ENCODE measurements at regions not wholly inside any gene's neighbourhood (a gene's known extent, or its start where the extent isn't known, plus 50 kb on each side); places are given as distances from the start of the nearest gene placed in this dataset.

DNA sequence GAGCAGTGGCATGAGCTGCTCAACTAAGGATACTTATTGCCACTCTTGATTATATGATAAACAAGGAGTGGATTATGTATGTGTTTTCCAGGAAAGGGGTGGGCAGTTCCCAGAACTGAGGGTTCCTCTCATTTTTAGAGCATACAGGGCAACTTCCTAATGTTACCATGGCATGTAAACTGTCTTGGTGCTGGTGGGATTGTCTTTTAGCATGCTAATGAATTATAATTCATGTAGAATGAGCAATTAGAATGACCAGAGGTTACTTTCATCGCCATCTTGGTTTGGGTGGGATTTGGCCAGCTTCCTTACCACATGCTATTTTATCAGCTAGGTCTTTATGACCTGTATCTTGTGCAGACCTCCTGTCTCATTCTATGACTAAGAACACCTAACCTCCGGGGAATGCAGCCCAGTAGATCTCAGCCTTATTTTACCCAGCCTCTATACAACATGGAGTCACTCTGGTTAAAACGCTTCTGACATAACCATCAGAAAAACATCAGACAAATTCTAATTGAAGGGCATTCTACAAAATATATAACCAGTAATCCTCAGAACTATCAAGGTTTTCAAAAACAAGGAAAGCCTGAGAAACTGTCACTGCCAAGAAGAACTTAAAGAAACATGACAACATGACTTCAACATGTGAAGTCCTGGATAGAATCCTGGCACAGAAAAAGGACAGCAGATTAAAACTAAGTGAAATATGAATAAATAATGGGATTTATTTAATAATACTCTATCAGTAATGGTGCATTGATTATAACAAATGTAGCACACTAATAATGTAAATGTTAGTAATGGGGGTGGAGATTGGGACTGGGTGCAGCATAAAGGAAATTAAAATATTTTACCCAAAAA is 365.0 kb downstream of the SEMA3D start:
- DNase-seq (ENCODE audit: low read depth), result no peak

DNA sequence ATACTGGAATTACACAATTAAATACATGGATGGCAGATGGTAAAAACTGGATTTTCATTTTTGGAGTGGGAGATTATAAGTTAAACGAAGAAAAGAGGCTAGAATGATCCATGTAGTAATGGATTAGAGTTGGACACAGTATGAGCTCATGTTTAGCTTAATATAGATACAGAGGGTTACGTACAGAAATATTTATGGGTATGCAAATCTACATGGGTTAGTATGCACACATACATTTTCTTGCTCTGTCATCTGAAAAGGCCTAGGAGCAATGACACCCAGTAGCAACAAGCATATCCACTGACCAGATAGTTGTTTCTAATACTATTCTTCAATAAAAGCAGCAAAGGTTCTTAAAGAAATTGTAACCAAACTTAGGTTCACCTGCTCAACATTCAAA is 366.4 kb downstream of the SEMA3D start:
- DNase-seq (ENCODE audit: low read depth), result no peak

- no peak for DNase-seq (ENCODE audit: low read depth)
Observed at GRCh38 chr7:84817016-84817415, 369.8 kb downstream of the SEMA3D start.

DNA sequence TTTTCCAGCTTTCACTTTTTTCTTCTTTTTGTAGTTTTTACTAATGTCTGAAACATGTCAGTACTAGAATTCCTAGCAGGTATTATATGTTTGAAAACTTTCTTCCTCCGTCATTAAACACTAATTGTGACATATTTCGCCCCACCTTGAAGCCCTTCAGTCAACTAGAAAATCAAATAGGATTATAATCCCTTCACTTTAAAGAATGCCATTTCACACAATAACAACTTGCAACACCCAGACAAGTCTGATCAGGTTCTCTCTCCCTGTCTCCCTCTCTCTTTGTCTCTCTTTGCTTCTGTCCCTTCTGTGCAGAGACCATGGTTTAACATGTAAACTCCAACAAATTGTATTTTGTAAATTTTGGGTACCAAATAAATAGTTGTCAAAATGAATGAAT is 373.5 kb downstream of the SEMA3D start:
- DNase-seq (ENCODE audit: low read depth), result no peak

- DNase-seq (ENCODE audit: low read depth), result no peak
Observed at GRCh38 chr7:84812021-84812420, 374.8 kb downstream of the SEMA3D start.

- no peak for DNase-seq (ENCODE audit: low read depth)
Observed at GRCh38 chr7:84811362-84811761, 375.5 kb downstream of the SEMA3D start.

- DNase-seq (ENCODE audit: low read depth), result no peak
Observed at GRCh38 chr7:84809877-84810276, 377.0 kb downstream of the SEMA3D start.

DNA sequence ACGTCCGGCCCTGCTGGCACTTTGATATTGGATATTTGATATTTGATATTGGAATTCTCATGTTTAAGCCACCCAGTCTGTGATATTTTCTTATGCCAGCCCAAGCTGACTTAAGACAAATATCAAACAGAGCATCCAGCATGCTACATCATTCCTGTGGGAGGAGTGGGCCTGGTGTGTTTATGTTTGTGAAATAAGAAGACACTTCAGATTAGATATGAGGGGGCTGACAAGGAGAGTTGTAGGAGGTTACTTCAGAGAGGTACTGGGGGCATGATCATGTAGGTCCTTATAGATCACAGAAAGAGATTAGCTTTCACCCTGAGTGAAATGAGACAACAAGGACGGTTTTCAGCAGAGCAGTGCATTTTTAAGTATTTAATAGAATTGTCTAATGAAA is 382.9 kb downstream of the SEMA3D start:
- DNase-seq (ENCODE audit: low read depth), result no peak

DNA sequence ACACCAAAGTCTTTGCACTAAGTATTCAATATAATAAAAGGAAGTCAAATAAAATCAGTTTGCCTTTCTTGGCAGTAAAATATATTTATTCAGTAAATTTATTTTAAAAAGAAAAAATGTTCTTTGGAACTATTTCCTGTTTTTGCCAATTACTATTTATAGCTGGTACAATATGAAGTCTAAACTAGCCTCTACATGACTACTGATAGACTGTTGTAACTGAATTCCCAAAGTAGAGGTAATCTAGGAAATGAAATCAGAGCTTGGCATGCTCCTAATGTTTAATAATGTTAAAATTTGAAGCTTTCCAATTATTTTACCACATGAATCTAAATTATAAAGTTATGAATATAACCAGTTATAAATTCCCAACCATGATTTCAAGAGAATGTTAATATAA is 385.5 kb downstream of the SEMA3D start:
- no peak for DNase-seq (ENCODE audit: low read depth)

DNA sequence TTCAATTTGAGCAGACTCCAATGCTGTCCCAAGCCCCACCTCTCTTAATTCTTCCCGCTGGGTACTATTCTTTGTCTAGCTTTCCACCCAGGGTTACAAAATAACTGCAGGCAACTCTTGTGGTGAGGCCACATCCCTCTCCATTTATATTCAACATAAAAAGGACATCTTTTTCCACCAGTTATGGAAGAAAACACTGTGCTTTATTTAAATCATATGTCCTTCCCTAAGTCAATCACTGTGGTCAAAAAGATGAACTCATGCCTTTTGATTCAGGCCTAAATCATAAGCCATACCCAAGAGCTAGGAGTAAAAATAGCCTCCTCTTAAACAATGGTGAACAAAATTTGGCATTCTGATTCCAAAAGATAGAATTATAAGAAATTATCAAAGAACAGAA is 386.0 kb downstream of the SEMA3D start:
- DNase-seq (ENCODE audit: low read depth), result no peak

DNA sequence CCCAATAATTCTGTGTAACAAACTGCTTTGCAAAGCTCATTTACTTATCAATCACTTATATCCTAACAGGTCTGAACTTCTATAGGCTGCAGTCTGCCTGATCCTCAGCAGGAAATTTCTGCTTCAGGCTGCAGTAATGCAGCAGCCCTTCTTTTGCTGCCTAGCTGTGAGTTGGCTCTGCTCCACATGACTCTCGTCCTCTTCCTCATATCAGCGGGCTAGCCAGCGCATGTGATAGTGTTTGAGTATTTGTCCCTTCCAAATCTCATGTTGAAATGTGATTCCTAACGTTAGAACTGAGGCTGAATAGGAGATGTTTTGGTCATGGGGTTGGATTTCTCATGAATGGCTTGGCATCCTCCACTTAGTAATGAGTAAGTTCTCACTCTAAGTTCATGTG is 387.8 kb downstream of the SEMA3D start:
- no peak for DNase-seq (ENCODE audit: low read depth)

DNA sequence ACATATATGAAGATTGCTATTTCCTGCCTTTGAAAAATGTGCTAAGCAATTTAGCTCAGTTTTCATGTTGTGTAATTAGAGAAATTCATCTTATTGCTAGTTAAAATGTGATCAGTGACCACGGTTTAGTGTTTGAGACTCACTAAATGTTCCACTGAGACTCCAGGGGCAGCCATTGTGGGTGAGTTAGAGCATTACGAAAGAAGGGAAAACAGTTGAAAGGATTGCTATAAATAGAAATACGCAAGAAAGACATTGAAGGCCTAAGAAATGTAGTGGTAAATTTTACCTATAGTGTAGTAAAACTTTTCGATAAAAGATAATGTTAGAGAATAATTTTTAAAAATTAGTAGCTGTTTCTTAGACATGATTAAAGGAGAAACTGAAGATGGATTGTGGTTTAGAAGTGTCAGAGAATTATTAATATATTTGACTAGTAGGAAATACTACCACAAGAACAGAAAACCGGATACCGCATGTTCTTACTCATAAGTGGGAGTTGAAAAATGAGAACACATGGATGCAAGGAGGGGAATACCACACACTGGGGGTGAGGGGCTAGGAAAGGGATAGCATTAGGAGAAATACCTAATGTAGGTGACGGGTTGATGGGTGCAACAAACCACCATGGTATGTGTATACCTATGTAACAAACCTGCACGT is 394.5 kb downstream of the SEMA3D start:
- DNase-seq (ENCODE audit: low read depth), result no peak

- peak; percentile 62 for DNase-seq (ENCODE audit: low read depth)
Observed at GRCh38 chr7:84790882-84791281, 396.0 kb downstream of the SEMA3D start.

DNA sequence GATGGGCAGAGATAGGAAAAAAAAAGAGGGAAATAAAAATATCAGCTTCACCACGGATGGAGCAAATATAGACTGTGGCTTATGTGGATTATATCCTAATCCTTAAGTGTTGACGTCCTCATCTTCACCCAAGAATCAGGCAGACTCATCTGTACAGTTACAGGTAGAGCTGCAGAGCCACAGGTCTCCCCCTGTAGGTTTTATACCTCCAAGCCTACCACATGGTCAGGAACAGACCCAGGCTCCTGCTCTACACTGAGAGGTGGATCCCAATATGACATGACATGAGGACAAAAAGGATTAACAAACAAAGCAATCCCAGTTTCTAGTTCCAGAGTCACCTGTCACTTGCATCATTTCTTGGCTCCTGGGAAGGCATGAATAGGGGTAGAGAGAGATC is 400.8 kb downstream of the SEMA3D start:
- DNase-seq (ENCODE audit: low read depth), result no peak

DNA sequence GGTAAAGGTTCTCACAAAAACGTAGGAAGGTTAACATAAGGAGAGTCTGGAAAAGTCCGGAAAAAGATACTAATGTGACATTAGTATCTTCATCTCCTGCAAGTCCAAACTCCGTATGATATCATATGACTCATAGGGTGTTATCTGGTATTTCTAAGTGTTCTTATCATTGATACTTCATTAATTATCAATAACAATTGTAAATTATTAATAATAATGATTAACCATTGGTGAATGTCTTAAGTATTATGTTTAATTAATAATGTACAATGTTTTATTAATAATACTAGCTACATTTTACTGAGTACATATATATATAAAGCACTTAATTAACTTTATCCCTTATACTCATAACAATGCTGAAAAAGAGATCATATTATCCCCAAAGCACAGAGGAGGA is 402.4 kb downstream of the SEMA3D start:
- DNase-seq (ENCODE audit: low read depth), result no peak

- no peak for DNase-seq (ENCODE audit: low read depth)
Observed at GRCh38 chr7:84783141-84783778, 403.6 kb downstream of the SEMA3D start.

- DNase-seq (ENCODE audit: low read depth), result no peak
Observed at GRCh38 chr7:84781838-84782237, 405.0 kb downstream of the SEMA3D start.

- no peak for DNase-seq (ENCODE audit: low read depth)
Observed at GRCh38 chr7:84780158-84781124, 406.4 kb downstream of the SEMA3D start.

GRCh38 chr7:84757761-84758160 is 429.1 kb downstream of the SEMA3D start:
- DNase-seq (ENCODE audit: low read depth), result no peak

DNA sequence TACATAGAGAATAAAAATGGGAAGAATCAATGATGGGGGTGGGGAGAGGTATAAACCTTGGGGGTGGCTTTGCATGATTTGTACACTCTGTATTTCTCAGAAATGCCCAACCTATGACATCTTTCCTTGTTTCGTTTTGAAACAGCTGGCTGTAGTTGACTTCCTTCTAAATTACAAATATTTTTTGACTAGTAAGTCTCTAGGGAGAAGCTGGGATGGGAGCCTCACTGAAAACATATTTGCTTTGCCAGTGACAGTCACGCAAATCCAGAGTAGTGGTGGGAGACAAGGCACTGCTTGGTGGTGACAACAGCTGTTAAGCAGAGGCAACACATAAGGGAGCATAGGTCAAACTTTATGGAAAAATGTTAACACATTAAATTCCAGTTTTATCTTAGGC is 440.5 kb downstream of the SEMA3D start:
- peak; percentile 73 for DNase-seq (ENCODE audit: low read depth)

GRCh38 chr7:84744385-84744784 is 442.5 kb downstream of the SEMA3D start:
- DNase-seq (ENCODE audit: low read depth), result peak; percentile 51

DNA sequence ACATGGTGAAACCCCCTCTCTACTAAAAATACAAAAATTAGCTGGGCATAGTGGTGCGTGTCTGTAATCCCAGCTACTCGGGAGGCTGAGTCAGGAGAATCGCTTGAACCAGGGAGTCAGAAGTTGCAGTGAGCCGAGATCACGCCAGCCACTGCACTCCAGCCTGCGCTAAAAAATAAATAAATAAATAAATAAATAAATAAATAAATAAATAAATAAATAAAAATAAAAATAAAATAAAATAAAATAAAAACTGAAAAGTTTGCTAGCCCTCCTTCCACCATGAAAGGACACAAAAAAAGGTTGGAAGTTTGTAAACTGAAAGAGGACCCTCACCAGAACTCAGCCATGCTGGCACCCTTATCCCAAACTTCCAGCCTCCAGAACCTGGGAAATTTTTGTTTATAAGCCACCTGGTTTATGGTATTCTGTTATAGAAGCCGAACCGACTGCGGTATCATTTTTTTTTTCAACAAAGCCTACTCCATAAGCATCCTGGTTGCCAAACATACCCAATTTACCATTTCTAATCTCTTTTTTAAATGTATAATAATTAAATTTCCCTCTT is 448.2 kb downstream of the SEMA3D start:
- DNase-seq (ENCODE audit: low read depth), result no peak

Data from GM04504 (cell line).